Amniotic stem cell (primary cell): ENCODE measurements at regions not wholly inside any gene's neighbourhood (a gene's known extent, or its start where the extent isn't known, plus 50 kb on each side); places are given as distances from the start of the nearest gene placed in this dataset.

ENCODE experiments used
- DNase-seq: peaks from one replicate; lab custom pipeline; 2025; lab: John Stamatoyannopoulos, UW

GRCh38 chr4:177109769-177110168, 199.9 kb upstream of the NEIL3 start:
- no peak for DNase-seq

GRCh38 chr4:177116161-177116560, 193.5 kb upstream of the NEIL3 start:
- DNase-seq = no peak

GRCh38 chr4:177117256-177117655, 192.4 kb upstream of the NEIL3 start:
- no peak for DNase-seq

GRCh38 chr4:177118596-177118995, 191.1 kb upstream of the NEIL3 start:
- DNase-seq = peak; percentile 65

- DNase-seq = no peak
These were observed 190.6 kb upstream of the NEIL3 start for GRCh38 chr4:177119021-177119471.

- no peak for DNase-seq
These were observed 190.0 kb upstream of the NEIL3 start for GRCh38 chr4:177119691-177120090.

GRCh38 chr4:177123811-177124210, 185.9 kb upstream of the NEIL3 start:
- no peak for DNase-seq

GRCh38 chr4:177124349-177125064, 185.2 kb upstream of the NEIL3 start:
- no peak for DNase-seq

- DNase-seq = no peak
These were observed 184.0 kb upstream of the NEIL3 start for GRCh38 chr4:177125656-177126055.

GRCh38 chr4:177127658-177128057, 182.0 kb upstream of the NEIL3 start:
- no peak for DNase-seq

GRCh38 chr4:177128306-177128705, 181.4 kb upstream of the NEIL3 start:
- no peak for DNase-seq

- no peak for DNase-seq
These were observed 177.9 kb upstream of the NEIL3 start for GRCh38 chr4:177131736-177132135.

GRCh38 chr4:177147668-177148067, 162.0 kb upstream of the NEIL3 start:
- no peak for DNase-seq

- DNase-seq = no peak
These were observed 154.2 kb upstream of the NEIL3 start for GRCh38 chr4:177155454-177155853.

- DNase-seq = no peak
These were observed 150.1 kb upstream of the NEIL3 start for GRCh38 chr4:177159600-177159999.

GRCh38 chr4:177161781-177162180, 147.9 kb upstream of the NEIL3 start:
- no peak for DNase-seq

GRCh38 chr4:177163532-177163931, 146.1 kb upstream of the NEIL3 start:
- DNase-seq = no peak

- no peak for DNase-seq
These were observed 138.1 kb upstream of the NEIL3 start for GRCh38 chr4:177171588-177171987.

GRCh38 chr4:177175473-177175872, 134.2 kb upstream of the NEIL3 start:
- no peak for DNase-seq

- no peak for DNase-seq
These were observed 132.1 kb upstream of the NEIL3 start for GRCh38 chr4:177177541-177178081.

- DNase-seq = no peak
These were observed 131.4 kb upstream of the NEIL3 start for GRCh38 chr4:177178246-177178645.

- DNase-seq = no peak
These were observed 127.5 kb upstream of the NEIL3 start for GRCh38 chr4:177182166-177182565.

GRCh38 chr4:177182728-177183127, 126.9 kb upstream of the NEIL3 start:
- no peak for DNase-seq

GRCh38 chr4:177185151-177185550, 124.5 kb upstream of the NEIL3 start:
- DNase-seq = no peak
